GM19239 (cell line): ENCODE measurements at regions not wholly inside any gene's neighbourhood (a gene's known extent, or its start where the extent isn't known, plus 50 kb on each side); places are given as distances from the start of the nearest gene placed in this dataset.

Experiments used
- DNase-seq: peaks from one replicate; pipeline ENCODE4 v3.0.0; 2011; ENCODE audit warnings: low spot score; ENCODE audit not compliant: insufficient read length
- FAIRE-seq: peaks from 2 replicates; lab custom pipeline; 2011; peaks lifted over from hg19 to GRCh38; lab: Jason Lieb, UNC

DNA sequence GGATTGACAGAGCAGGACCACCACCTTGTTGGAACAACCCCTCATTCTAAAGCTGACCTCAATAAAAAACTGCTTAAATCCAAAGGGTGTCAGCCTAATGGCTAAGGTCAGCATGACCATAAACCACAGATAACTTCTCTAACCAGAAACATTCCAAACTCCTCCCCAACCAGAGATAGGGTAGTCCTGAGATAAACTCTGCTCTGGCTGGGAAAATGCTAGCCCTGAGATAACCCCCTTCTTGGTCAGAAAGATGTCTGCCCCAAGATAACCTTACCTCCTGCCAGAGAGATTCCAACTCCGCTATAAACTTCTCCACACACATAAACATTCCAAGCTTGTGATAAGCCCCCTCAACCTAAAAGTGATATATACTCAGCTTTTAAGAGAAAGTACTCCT is 364.8 kb upstream of the RBMY1B start:
- DNase-seq (no peak), FAIRE-seq (peak; percentile 28)

DNA sequence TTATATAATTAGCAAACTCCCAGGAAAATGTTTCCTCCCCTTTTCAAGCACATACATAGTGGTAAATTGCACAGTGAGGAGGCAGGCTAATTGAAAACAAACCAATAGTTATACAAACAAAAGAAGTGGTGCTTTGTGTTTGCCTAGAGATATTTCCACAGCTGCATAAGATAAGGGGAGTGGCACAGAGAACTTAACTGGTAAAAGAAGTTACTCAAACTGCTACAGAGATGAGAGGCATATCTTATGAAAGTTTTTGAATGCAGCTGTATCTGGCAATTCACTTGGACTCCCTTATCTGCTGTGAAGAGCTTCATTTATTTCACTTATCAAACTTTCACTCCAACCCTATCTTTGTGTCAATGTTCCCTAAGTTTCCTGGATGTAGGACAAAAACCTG is 361.2 kb upstream of the RBMY1B start:
- DNase-seq (no peak), FAIRE-seq (no peak)

DNA sequence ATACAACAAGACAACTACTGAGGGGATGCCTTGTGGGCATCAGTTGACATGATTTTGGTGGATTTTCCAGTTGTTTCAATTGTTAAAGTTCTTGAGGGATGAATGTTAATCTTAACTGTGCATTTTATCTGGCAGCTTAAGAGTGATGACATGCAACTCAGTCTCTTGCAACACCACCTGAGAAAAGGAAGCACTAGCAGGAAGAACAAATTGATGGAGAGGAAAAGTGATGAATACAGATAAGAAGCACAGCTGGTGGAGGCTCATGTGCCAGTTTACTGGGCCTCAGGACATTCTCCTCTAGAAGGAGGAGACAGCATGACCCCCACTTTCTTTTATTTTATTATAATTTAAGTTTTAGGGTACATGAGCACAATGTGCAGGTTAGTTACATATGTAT is 341.3 kb upstream of the RBMY1B start:
- DNase-seq: no peak

DNA sequence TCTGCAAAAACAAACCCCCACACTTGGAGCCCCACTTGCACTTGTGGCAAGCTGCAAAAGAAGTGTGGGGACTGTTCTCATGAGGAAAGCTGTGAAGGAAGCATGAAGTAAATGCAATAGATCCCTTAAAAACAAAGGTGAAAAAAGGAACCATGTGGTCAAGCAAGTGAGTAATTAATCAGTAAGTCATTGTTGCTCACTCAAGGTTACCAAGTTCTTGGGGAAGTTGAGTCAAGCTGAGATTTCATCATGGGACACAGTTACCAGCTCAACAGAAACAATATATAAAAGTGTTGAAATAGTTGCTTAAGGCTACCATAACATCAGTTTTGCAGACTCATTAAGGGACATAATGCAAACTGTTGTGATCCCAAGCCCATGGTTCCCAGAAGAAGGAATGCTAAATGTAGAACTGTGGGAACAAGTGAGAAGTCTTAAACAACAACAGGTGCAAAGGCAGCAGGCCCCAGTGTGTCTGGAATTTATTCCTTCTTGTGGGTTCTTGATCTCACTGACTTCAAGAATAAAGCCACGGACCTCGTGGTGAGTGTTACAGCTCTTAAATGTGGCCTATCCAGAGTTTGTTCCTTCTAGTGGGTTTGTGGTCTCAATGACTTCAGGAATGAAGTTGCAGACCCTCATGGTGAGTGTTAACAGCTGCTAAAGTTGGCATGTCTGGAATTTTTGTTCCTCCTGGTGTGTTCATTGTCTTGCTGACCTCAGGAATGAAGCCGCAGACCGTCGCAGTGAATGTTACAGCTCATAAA is 336.3 kb upstream of the RBMY1B start:
- DNase-seq (no peak), FAIRE-seq (no peak)

More for the DNA sequence above, 341.3 kb upstream of the RBMY1B start:
- no peak for FAIRE-seq

DNA sequence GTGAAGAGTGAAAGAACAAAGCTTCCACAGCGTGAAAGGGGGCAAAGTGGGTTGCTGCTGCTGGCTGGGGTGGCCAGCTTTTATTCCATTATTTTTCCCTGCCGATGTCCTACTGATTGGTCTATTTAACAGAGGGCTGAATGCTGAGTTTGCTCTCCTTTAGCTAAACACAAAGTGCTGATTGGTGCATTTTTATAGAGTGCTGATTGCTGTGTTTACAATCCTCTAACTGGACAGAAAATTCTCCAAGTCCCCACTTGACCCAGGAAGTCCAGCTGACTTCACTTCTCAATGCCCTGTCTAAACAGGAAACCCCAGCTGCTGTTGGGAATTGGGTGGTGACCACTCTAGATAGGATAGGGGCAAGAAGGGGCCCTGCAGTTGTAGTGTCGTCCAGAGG is 335.6 kb upstream of the RBMY1B start:
- DNase-seq (no peak), FAIRE-seq (no peak)

DNA sequence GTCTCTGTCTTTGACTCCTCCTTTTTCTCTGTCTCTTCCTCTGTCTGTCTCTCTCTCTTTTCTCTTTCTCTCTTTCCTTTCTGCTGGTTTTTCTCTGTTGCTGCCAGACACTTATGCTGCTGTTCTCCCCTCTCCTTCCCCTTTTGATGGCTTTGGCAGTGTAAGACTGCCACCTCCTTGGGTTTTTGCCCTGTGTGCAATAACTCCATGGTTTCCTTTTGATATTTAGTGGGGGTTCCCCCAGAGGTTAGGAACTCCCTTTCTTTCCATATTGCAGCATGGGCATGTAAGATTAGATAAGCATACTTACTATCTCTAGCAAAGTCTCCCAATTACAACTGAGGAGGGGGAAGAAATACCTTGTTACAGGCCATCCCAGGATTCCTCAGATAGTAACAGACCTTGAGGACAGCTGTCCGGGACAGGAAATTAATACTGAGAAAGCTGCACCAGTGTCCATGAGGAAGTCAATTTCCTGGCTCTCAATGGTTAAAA is 333.8 kb upstream of the RBMY1B start:
- FAIRE-seq: no peak

DNA sequence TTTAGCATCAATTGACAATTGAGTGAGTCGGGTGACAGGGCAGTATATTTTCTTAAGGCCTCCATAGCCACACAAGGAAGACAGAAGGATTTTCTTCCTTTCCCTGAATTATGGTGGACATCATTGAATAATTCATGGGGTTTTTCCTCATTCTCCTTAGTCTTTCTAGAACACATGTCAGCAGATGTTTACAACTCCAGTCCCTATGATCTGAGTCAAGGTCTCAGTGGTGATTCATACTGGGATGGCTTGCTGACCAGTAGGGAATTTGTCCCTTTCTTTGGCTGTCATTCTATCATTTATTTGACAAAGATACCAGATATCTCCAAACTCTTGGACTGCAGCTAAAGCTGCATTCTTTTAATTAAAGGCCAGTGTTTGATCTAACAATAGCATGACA is 332.9 kb upstream of the RBMY1B start:
- DNase-seq: no peak
- FAIRE-seq: no peak

More for the DNA sequence above, 333.8 kb upstream of the RBMY1B start:
- no peak for DNase-seq

DNA sequence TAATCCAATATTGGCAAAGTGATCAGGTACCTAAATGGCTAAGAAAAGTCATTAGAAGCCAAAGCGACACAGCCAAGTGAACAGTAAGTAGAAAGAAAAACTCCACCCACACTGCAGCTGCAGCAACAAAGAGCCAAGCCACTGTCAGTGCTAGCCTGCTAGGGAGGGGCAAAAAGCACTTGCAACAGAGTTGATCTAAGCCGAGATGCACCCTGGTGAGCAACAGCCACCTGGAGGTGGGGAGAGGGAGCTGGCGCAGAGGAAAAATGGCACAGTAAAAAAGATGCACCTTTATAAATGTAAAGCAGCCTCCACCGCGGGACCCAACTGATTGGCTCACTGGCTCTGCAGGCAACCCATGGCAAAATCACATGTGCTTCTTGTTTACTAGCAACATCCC is 330.2 kb upstream of the RBMY1B start:
- FAIRE-seq (no peak), DNase-seq (no peak)

DNA sequence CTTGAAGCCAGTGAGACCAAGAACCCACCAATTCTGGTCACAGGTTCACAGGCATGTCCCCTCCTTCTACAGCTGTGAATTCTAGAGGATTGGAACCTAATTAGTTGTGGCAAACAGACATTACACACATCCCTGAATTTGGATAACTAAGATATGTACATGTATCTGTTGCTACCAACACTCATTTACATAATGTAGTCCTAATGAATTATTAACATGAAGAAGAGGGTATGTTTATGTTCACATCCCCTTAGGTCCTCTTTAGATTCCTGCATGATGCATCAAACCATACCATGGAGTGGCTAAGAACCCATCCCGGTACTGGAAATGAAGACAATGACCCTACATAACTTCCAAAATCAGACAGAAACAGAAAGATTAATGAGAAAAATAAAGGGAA is 326.9 kb upstream of the RBMY1B start:
- FAIRE-seq (no peak), DNase-seq (no peak)

DNA sequence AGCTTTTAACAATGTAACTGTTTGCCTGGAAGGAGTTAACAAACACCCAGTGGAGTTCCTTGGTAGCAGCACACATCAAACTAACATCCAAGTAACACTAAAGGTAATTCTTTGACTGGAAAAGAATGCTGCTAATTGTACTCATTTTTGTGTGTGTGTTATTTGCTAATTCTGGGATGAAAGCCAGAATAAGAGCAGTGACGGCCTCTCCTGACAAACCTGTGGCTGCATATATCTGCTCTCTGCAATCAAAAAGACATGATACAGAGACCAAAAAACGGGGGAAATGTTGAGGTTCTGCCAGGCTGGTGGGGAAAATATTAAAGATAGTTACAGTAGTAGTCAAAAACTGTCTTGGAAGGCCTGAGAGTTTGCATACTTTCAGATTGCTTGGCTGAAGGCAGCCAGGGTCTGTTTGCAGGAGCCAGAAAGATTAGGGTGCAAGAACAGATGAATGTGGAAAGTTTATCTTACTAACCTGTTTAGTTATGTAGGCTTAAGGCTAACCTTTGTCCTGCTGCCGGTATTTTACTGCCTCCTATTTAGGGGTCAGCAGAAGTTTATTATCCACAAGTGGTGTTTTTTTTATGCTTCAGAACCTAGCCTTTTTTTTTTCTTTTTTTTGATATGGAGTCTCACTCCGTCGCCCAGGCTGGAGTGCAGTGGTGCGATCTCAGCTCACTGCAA is 325.6 kb upstream of the RBMY1B start:
- no peak for DNase-seq
- FAIRE-seq: no peak

DNA sequence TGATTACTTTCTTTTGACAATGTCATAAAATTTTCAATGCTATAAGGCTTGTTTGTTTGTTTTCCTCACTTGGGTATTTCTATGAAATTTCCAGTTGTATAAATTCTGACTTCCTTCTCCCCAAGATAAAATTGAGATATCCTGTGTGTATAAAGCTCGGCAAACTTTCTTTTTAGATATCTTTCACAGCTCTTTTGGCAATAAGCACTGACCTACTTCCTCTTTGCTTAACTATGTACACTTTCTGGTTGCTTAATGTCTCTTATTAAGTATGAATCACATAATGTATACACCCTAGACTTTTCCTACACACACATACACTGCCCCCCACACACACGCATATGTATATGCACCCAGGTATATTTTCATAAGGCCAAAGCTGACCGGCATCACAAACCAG is 318.4 kb upstream of the RBMY1B start:
- DNase-seq: no peak
- no peak for FAIRE-seq

DNA sequence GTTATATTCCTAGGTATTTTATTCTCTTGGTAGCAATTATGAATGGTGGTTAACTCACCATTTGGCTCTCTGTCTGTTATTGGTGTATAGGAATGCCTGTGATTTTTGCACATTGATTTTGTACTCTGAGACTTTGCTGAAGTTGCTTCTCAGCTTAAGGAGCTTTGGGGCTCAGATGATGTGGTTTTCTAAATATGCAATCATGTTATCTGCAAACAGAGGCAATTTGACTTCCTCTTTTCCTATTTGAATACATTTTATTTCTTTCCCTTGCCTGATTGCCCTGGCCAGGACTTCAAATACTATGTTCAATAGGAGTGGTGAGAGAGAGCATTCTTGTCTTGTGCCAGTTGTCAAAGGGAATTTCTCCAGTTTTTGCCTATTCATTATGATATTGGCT is 310.9 kb upstream of the RBMY1B start:
- FAIRE-seq (no peak), DNase-seq (no peak)

DNA sequence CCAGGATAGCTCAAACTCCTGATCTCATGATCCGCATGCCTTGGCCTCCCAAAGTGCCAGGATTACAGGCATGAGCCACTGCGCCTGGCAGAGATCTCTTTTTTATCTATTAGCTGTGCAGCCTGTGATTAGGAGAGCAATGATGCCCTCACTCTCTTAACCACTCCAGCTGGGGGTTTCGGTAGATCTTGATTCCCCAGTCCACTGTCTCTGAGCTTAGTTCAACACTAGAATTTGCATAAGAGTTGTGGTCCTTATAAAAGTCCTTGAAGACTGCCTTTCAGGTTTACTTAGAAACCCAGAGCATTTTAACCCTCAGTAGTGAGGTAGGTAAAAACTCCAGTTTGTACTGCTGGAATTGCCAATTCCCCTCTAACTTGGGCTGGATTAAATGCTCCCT is 283.3 kb upstream of the RBMY1B start:
- DNase-seq (no peak), FAIRE-seq (peak; percentile 89)

DNA sequence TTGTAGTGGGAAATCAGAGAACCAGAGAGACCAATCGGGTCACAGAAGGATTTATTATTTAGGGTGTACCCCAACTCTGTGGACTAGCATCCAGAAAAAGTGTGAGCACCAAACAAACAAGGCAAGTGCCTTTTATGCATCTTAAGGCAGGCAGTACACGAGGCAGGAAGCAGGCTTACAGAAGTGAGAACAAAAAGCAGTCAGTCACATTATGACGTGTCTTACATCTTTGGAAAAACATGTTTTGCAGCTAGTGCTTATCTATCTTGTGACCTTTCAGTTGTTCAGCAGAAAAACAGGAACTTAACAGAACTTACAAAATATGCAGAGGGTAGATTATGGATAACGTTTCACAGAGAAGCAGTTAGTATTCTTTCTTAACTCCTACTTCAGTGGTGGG is 270.9 kb upstream of the RBMY1B start:
- FAIRE-seq: peak; percentile 99
- no peak for DNase-seq

DNA sequence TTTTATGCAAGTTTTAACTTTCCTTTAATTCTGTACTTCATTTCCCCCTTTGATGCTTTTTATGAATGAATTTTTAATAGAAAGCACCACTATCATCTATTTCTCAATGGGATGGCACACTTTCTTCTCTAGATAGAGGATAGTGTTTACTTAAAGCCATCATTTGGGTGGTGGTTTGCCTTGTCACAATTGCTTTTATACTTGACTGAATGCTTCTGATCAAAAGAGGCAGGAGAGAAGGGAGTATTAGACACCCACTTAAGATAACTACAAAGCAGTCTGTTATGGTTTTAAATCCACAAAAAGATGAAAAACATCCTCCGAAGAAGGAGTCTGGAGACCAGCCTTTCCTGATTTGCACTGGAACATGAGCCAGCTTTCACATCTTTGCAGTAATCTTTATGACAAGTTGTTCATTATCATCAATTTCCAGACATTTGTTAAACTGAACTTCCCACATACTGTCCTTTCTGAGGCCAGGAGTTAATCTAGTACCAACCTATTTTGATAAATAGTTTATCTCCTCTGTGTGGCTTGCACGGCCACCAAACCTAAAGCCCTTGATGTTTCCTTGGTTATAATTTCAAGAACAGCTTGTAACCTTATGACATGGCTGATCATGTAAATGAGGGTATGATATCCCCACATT is 270.4 kb upstream of the RBMY1B start:
- FAIRE-seq (peak; percentile 28), DNase-seq (no peak)

DNA sequence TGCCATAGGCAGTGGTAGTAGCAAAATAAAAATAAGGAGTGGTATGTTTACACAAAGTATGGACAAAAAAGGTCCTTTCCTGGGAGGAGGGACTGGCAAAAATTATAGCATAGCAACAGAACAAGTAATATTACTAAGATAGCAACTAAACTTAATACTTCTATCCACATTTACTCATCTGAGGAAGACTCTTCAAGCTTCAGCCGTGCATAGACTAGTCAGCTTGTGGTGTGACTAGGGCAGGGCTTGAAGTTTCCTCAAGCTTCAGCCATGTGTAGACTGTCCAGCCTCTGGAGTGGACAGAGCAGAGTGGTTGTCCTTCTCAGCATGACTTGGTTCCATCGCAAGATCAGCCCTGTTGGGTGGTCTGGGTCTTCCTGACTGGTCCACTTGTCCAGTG is 268.3 kb upstream of the RBMY1B start:
- DNase-seq (no peak), FAIRE-seq (no peak)

DNA sequence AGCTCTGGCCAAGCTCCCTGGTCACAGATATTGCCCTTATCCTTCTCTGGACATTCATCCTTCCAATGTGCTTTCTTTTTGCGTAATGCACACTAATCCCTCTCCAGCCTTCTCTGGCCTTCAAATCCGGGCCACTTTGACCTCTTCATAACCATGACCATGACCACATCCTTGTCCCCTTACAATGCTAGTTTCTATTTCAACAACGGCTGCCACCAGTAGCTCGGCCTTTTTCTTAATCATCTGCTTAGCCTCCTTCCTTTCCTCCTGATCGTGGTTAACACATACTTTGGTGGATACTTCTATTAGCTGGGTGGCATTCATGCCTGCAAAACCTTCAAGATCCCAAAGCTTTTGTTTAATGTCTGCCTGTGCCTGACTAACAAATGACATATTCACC is 264.4 kb upstream of the RBMY1B start:
- peak; percentile 86 for FAIRE-seq
- no peak for DNase-seq

DNA sequence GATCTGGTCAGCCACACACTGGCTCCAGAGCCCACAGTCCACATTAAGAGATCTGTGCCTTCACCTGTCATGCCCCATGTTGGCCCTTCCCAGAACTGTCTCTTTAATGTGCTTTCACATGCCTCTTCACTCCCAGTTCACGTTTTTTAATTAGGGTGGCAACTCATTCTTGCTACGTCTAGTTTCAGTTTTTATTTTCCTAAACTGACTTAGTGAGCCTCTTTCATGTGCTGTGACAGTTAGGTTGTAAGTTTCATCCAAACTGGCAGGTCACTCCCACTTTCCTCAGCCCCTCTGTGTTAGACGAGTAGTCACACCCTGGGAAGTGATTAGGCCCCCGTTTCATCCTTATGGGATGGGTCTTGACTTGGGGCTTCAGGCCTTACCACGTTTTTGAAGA is 262.5 kb upstream of the RBMY1B start:
- no peak for DNase-seq
- FAIRE-seq: peak; percentile 73

DNA sequence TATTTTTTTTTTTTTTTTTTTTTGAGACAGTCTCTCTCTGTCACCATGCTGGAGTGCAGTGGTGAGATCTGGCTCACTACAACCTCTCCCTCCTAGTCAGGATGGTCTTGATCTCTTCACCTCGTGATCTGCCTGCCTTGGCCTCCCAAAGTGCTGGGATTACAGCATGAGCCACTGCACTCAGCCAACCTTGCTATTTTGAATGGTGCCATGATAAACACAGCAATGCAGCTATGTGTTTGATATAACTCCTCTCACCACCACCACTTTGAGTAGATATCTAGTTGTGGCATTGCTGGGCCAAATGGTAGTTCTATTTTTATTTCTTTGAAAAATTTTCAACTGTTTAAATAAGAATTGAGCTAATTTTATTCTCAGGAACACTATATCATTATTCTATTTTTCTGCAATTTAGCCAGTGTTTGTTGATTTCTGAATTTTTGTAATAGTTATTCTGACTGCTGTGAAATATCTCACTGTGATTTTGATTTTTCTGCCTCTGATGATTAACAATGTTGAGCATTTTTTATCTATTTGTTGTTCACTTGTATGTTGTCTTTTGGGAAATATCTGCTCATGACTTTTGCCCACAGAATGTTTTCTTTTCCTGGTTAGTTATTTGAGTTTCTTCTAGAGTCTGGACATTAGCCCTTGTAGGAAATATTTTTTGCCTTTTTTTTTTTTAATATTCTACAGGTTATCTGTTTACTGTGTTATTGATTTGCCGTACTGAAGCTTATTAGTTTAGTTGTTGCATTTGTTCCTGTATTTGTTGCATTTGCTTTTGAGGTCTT is 257.5 kb upstream of the RBMY1B start:
- DNase-seq (no peak), FAIRE-seq (no peak)

DNA sequence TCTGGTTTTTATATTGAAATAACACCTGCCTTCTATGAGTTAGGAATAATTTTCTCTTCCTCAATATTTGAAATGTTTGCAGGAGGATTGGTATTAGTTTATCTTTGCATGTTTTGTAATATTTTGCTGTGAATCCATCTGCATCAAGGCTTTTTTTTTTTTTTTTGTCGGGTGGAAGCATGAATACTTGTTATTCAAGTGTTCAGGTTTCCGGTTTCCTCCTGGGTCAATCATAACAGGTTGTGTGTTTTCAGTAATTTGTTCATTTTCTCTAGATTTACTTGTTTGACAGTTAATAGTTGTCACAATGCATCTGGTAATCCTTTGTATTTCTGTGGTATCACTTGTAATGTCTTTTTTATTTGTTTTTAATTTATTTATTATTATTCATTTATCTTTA is 256.7 kb upstream of the RBMY1B start:
- peak; percentile 78 for FAIRE-seq
- no peak for DNase-seq
